ENCODE measurements at regions not wholly inside any gene's neighbourhood (a gene's known extent, or its start where the extent isn't known, plus 50 kb on each side); places are given as distances from the start of the nearest gene placed in this dataset.

GRCh38 chr14:21997300-21997699, 323.7 kb upstream of the OR4E1 start:
- TF ChIP-seq EZH2 (IDR thresholded peaks at IDR 0.05; ENCODE audit: borderline replicate concordance, insufficient read depth, low read depth, low read length, poor library complexity, severe bottlenecking) (no peak), CTCF (IDR thresholded peaks at IDR 0.05) (no peak)
